ENCODE measurements at regions not wholly inside any gene's neighbourhood (a gene's known extent, or its start where the extent isn't known, plus 50 kb on each side); places are given as distances from the start of the nearest gene placed in this dataset.

DNA sequence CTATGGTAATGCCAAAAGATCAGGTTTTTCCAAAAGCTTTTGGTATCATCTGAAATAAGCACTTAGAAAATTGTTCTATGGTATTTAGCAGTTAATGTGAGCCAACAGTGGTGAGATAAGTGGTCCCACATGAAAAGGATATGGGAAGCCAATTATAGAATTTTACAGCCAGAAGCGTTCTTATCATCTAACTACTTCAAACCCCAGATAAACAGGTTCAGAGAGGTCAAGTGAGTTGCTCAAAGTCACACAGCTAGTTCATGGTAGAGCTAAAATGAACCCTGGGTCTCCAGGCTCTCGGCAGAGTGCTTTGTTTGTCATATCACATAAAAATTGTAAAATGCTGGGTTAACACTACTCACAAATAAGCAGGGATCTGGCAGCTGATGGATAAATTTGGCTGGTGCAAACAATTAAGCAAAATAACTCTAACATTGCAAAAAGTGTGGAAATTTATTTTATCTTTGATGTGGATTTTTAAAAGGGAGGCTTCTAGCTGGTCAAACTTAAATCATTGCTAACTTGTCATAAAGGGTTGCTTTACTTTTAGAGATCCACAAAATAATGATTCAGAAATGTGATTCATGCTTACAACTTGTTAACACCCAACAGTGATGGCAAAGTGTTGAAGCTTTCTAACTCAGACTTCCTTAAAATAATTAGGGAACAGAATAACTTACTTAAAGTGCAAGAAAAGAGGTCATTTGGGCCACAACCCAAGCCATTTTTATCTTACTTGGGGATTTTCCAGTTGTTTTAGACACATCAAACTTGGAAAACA, 202.8 kb upstream of the TBC1D5 start:
- no peak for DNase-seq (ENCODE audit: low spot score)

- DNase-seq (ENCODE audit: low spot score), result no peak
Observed at GRCh38 chr3:17942856-17943255, 200.4 kb upstream of the TBC1D5 start.

GRCh38 chr3:17941766-17942165, 199.3 kb upstream of the TBC1D5 start:
- DNase-seq (ENCODE audit: low spot score), result no peak

- no peak for DNase-seq (ENCODE audit: low spot score)
Observed at GRCh38 chr3:17941152-17941551, 198.7 kb upstream of the TBC1D5 start.

DNA sequence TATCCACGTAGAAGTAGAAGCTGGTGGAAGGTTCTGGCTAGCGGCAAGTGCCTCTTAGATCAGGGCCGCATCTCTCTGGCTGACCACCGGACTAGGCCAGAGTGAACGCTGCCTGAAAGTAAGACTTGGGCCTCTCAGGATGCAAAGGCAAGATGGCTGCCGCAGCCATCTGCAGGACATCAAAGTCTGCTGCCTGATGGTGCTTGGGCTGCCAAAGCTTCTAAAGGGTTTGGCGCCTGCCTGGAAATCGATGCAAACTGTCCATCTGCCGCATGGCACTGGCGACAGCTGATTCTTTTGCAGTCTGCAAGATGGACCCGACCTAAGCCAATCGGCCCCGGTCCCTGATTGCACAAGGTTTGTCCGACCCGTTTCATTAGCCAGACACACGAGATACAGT, 196.7 kb upstream of the TBC1D5 start:
- DNase-seq (ENCODE audit: low spot score), result no peak

- no peak for DNase-seq (ENCODE audit: low spot score)
Observed at GRCh38 chr3:17938313-17938712, 195.9 kb upstream of the TBC1D5 start.

- DNase-seq (ENCODE audit: low spot score), result no peak
Observed at GRCh38 chr3:17936736-17937480, 194.5 kb upstream of the TBC1D5 start.

DNA sequence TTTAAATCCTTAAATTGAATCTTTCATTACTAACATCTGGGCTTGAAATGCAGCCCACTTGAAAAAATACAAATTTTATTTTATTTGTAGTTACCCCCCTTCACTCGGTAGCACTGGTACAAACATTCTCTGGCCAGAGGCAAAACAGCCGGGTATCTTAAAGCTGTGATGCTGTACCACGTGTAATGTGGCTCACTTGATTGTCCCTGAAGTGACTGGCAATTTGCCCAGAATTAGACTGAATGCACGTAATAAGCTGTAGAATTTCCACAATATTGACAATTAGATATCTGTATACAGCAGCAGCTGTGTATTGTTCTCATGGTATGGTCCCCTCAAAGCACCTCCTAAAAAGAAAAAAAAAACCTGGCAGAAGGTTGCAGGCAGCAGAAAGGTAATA, 192.8 kb upstream of the TBC1D5 start:
- no peak for DNase-seq (ENCODE audit: low spot score)

DNA sequence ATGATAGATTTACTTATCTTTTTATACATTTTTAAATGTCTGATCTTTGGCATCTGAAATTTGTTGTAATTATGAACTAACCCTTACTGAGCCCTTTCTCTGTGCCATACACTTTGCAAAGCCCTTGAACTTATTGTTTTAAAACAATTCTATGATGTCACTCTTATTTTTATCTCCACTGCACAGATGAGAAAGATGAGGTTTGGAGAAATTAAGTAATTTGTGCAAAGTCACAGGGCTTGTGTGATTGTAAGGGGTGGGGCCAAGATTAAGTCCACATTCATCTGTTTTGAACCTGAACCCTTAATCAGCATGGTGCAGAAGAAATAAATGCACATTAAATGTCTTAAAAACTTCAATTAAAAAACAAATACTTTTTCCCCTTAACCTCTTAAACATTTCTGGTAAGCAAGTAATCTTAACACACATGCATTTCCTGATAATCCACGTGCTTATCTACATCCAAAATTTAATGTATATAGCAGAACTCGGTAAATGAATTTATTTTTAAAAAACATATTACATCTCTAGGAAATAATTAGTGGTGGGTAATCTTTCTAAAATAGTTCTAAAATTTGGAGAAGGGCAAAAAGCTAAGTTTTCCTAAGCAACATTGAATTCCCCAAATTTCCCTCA, 189.8 kb upstream of the TBC1D5 start:
- no peak for DNase-seq (ENCODE audit: low spot score)

DNA sequence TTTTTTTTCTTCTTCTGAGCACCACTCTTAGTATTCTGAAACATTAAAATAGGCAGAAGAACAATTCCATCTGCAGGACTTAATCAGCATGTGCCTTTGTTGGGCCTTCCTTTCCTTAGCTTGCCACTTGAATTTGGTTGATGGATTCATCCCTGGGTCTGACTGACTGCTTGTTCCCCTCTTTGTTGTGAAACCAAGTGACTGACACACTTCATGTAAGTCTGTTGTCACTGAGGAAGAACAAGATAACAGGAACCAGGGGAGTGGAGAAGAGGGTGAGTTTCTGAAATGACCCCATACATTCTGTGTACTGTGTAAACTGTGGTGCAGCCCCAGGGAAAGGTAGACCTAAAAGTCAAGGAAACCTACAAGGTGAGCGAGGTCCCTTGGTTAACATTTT, 188.7 kb upstream of the TBC1D5 start:
- DNase-seq (ENCODE audit: low spot score), result no peak

GRCh38 chr3:17928502-17929145, 186.2 kb upstream of the TBC1D5 start:
- no peak for DNase-seq (ENCODE audit: low spot score)

DNA sequence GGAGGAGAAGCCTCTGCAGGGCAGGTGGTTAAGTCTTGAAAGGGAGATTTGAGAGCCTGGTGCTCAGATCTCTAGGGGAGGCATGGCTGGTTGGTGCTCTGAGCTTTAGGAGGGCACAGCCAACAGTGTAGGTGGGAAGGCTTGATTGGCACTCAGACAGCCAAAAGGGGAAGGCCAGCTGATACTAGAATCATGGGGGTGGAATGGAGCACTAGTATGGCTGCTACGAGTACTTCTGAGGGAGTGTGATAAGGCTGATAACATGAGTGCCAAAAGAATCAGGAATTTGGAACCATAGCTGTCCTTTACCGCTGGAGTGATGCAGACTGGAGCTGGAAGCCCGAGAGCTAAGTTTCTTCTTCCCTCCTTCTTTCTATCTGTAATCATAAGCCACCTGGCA, 184.6 kb upstream of the TBC1D5 start:
- DNase-seq (ENCODE audit: low spot score), result no peak

- no peak for DNase-seq (ENCODE audit: low spot score)
Observed at GRCh38 chr3:17915341-17915740, 172.9 kb upstream of the TBC1D5 start.

DNA sequence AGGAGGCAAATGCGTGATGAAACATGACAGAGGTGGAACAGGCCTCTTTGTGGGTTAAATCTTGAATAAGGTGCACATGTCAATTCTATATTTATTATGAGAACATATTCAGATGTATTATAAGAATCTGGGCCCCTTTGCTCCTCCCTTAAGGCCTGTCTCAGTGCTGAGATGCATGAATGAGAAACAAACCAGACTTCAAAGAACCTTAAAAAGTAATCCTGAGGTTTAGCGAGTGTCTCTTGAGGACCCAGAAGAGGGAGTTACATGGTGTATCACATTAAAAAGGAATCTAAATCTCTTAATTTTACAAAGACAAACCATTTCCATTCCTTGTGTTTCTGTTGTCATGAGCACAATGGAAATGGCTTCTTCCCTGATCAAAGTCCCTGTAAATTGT, 170.9 kb upstream of the TBC1D5 start:
- DNase-seq (ENCODE audit: low spot score), result no peak

DNA sequence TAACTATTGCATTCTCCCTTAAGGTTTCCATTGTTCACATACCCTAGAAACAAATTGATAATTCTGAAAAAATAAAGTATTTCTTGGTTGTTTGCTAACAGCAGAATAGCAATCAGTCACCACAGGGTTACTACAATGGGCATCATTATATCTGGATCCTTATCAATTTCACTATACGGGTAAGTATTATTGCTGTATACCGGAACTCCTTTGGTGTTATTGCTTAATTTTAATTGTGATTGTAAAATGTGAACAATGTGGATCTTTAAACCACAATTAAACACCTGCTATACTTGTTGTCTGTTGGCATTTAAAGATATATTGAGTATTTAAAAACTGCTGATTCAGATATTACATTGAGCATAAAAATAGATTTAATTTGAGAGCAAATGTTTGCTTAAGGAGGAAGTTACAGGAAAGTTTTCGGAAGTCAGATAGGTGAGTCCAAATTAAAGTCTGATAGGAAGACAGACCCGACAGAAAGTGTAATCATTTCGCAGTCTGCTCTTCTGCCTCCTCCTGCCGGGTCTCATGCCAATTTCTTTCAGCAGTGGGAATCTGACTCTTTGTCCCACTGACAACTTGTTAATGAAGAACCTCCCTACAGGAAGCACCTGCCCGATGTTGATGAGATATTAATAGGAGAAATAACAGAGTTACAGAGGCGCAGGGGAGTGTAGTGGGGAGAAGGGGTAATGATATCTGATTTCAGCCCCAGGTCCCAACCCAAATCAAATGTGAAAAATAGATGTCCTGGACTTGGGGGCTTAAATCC, 169.7 kb upstream of the TBC1D5 start:
- no peak for DNase-seq (ENCODE audit: low spot score)

DNA sequence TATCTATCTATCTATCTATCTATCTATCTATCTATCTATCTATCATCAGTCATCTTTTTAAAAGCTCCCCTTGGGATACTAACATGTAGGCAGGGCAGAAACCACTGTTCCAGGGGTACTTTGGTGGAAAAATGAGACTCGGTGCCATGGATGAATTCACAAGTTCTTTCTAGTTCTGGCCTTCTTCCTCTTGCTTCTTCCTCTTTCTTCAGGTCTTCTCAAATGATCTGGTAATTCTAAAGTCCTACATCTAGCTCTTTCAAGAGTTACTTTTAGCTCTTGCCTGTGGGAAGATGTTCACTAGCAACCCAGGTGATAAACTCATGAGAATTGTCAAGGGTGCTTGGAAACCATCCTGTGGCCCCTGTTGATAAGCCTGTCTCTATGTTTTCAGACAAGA, 168.5 kb upstream of the TBC1D5 start:
- DNase-seq (ENCODE audit: low spot score), result no peak

GRCh38 chr3:17909714-17910113, 167.3 kb upstream of the TBC1D5 start:
- no peak for DNase-seq (ENCODE audit: low spot score)

GRCh38 chr3:17908399-17909191, 166.2 kb upstream of the TBC1D5 start:
- DNase-seq (ENCODE audit: low spot score), result no peak

GRCh38 chr3:17905996-17906395, 163.6 kb upstream of the TBC1D5 start:
- no peak for DNase-seq (ENCODE audit: low spot score)

GRCh38 chr3:17901893-17902292, 159.5 kb upstream of the TBC1D5 start:
- no peak for DNase-seq (ENCODE audit: low spot score)

DNA sequence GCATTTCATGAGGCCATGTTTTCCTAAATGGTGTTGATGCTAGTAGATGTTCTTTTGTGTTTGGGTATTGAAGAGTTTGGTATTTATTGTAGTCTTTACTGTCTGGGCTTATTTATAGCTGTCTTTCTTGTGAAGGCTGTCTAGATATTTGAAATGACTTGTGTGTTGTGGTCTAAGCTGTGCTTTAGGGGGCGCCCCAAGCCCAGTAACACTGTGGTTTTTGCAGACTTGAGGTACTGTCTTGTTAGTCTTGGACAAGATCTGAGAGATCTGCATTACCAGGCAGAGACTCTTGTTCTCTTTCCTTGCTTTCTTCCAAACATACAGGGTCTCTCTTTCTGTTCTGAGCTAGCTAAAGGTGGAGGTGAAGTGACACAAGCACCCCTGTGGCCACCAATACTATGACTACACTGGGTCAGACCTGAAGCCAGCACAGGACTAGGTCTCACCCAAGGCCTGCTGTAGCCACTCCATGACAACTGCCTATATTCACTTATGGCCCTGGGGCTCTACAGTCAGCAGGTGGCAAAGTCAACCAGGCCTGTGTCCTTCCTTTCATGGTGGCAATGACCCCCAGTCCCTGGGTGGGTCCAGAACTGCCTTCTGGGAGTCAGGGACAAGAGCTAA, 152.1 kb upstream of the TBC1D5 start:
- no peak for DNase-seq (ENCODE audit: low spot score)

All from CD4-positive, alpha-beta T cell treated with Interleukin-15 for 4 hours (primary cell).